PFSK-1 (cell line): ENCODE measurements at regions not wholly inside any gene's neighbourhood (a gene's known extent, or its start where the extent isn't known, plus 50 kb on each side); places are given as distances from the start of the nearest gene placed in this dataset.

Experiments
- SIN3A ChIP-seq: IDR thresholded peaks from 2 replicates; pipeline ENCODE4 v1.6.1; 2012; ENCODE audit warnings: mild to moderate bottlenecking, low read length, moderate library complexity, borderline replicate concordance; ENCODE audit not compliant: insufficient read depth
- TAF1 ChIP-seq: IDR thresholded peaks from 2 replicates; pipeline ENCODE4 v1.6.1; 2012; ENCODE audit warnings: low read length, control low read depth, borderline replicate concordance; ENCODE audit not compliant: insufficient read depth

DNA sequence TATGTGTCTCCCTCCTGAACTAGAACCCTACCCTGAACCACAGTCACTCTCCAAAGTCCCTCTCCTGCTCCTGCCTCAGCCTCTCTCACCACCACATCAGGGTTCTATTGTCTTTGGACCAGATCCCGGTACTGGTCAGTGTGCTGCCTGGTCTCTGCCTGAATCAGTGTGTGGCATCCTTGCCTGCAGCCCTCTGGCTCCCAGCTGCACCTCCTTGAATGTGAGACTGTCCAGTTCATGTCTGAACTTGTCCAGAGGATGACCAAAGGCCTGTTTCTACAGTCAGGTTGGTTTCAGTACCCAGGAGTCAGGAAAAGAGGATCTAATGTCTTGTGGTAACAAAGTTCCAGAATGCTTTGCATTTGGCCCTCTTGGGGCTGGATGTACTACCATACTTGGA lies 76.8 kb upstream of the RANBP3L start:
- TF ChIP-seq TAF1 (no peak), SIN3A (no peak)
